ENCODE measurements at regions not wholly inside any gene's neighbourhood (a gene's known extent, or its start where the extent isn't known, plus 50 kb on each side); places are given as distances from the start of the nearest gene placed in this dataset.

DNA sequence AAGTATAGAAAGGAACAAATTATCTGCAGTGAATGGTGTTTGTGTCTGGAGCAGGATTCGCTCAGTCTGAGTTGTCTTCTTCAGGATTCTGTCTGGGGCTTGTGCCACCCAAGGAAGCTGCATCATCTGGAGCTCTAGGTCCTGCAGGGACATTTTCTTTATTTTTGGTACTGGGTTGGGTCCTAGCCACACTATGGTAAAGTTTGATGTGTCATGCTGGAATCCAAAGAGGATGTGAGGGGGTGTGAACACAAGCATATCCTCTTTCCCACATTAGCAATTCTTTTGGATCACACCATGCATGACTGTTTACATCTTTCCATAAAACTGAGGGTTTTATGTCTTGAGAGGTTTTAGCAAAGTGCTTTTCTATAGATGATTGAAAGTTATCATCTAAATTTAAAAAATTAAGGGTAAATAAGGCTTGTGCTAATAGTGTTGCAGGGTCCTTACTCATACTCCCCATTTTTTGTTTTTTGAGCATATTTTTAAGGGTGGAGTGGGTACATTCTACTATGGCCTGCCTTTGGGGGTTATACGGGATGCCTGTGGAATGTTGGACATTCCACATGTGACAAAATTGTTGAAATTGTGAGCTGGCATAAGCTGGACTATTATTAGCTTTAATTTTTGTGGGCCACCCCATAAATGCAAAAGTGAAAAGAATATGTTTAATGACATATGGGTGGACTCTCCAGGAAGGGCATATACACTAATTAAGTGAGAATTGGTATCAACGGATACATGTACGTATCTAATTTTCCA, 152.0 kb upstream of the HMCN1 start:
- DNase-seq (ENCODE audit: insufficient read length, low spot score) (no peak), FAIRE-seq (no peak)
- TF ChIP-seq, protein P1, sequence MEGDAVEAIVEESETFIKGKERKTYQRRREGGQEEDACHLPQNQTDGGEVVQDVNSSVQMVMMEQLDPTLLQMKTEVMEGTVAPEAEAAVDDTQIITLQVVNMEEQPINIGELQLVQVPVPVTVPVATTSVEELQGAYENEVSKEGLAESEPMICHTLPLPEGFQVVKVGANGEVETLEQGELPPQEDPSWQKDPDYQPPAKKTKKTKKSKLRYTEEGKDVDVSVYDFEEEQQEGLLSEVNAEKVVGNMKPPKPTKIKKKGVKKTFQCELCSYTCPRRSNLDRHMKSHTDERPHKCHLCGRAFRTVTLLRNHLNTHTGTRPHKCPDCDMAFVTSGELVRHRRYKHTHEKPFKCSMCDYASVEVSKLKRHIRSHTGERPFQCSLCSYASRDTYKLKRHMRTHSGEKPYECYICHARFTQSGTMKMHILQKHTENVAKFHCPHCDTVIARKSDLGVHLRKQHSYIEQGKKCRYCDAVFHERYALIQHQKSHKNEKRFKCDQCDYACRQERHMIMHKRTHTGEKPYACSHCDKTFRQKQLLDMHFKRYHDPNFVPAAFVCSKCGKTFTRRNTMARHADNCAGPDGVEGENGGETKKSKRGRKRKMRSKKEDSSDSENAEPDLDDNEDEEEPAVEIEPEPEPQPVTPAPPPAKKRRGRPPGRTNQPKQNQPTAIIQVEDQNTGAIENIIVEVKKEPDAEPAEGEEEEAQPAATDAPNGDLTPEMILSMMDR (IDR thresholded peaks at IDR 0.05; ENCODE audit: insufficient read depth, missing control alignments) = no peak

DNA sequence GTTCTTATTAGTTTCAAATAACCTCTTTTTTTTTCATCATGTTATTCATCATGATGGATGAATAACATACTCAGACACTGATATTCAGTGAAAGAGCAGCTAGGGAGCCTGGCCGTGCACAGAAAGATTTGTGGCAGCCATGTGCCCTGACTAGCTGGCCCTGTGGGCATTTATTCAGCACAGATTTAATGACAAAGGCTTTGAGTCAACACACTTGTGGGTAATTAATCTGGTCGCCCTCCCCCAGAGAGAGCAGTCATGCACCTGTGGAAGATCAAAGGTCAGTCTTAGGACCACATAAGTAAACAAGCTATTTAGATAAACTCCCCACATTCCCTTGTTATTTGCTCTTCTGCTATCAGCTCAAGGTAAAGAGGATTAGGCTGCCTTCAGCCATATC, 153.2 kb upstream of the HMCN1 start:
- FAIRE-seq (no peak), DNase-seq (ENCODE audit: insufficient read length, low spot score) (no peak)
- TF ChIP-seq, protein P1 (IDR thresholded peaks at IDR 0.05; ENCODE audit: insufficient read depth, missing control alignments) = no peak

DNA sequence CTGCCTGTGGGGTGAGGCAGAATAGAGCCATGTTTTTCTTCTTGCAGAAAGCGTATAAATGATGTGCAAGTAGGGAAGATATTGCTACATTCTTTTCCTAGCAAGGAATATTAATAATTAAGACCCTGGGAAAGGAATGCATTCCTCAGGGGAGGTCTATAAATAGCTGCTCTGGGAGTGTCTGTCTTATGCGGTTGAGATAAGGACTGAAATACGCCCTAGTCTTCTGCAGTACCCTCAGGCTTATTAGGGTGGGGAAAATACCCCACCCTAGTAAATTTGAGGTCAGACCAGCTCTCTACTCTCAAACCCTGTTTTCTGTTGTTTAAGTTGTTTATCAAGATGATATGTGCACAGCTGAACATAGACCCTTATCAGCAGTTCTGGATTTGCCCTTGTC, 155.9 kb upstream of the HMCN1 start:
- FAIRE-seq (no peak), DNase-seq (ENCODE audit: insufficient read length, low spot score) (no peak)
- TF ChIP-seq, protein P1 (IDR thresholded peaks at IDR 0.05; ENCODE audit: insufficient read depth, missing control alignments) = no peak

DNA sequence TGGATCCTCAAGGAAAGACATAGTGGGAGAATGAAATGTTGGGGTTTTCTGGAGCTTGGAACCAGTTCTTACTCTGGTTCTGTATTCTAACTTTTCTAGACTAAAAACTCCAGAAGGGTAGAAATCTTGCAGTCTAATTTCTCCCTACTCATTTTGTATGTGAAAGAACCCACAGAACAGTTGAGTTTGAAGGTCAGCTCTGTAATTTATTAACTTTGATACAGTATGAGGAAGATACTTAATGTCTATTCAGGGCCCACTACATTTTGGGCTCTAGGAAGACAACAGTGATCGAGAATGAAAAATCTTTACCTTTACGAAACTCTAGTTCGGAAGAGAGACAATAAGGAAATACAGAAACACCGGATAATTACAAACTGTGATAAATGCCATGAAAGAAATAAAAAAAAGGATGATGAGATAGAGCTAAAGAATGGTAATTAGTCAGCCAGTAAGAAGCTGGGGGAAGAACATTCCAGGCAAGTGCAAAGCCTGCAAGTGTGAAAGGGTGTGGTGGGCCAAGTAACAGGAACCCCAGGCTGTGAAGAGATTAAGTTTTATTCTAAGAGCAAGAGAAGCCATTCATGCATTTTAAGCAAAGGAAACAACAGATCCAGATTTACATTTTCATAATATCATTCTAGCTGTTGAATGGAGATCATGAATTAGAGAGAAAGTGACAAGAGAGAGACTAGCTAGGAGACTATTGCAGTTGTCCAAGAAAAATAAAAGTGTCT, 159.9 kb upstream of the HMCN1 start:
- FAIRE-seq (no peak), DNase-seq (ENCODE audit: insufficient read length, low spot score) (no peak)
- TF ChIP-seq, protein P1 (IDR thresholded peaks at IDR 0.05; ENCODE audit: insufficient read depth, missing control alignments) = no peak

DNA sequence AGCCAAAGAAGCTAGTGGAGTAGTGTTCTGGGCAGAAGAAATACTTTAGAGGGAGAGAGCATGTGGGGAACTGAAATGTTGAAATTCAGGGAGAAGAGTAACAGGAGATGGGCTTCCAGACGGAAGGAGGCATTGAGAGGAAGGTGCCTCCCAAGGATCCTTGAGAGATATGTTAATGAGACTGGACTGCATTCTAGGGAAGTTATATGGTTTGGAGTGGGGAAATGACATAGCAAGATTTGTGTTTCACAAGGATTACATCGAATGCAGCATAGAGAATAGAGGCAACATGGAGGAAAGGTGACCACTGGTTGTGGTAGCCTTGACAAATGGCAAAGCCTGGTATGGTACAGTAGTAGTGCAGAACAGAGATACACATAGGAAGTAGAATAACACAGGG, 160.5 kb upstream of the HMCN1 start:
- DNase-seq (ENCODE audit: insufficient read length, low spot score) (no peak), FAIRE-seq (no peak)
- TF ChIP-seq, protein P1 (IDR thresholded peaks at IDR 0.05; ENCODE audit: insufficient read depth, missing control alignments) = no peak

DNA sequence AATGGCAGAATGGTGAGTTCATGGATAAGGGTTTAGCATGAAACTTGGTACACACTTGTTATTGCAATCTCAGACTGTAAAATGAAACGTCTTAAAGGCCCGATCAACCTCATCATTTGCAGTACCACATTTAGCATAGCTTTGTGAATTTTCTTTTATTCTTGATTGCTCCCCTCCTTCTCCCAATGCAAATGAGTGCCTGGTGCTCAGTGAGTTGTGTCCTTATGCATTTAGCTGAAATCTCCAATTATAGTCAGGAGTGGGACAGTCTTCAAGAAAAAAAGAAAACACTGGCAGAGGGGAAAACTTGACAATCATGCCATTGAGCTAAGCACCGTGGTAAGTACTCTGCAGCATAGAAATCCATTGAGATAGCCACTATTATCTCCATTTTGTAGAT, 161.0 kb upstream of the HMCN1 start:
- FAIRE-seq = no peak
- TF ChIP-seq, protein P1 (IDR thresholded peaks at IDR 0.05; ENCODE audit: insufficient read depth, missing control alignments) = no peak

DNA sequence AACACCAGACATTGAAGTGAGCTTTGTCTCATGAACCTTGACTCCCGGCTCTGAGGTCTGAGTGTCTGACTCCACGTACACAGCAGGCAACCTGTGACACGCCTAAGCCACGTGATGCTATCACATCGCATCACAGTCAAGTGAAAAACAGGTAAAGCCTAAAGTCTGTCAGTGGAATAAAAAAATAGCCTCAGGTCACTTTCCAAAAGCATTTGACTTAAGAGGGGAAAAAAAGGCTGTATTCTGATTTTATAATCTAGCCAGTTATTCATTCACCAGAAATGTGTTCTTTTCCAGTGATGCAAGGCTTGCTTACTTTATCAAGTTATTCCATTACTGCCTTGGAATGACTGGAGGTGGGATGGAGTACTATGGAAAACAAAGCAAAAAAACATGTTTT, 163.2 kb upstream of the HMCN1 start:
- DNase-seq (ENCODE audit: insufficient read length, low spot score) (no peak), FAIRE-seq (no peak)
- TF ChIP-seq, protein P1 (IDR thresholded peaks at IDR 0.05; ENCODE audit: insufficient read depth, missing control alignments) = no peak

More for the DNA sequence above, 161.0 kb upstream of the HMCN1 start:
- DNase-seq (ENCODE audit: insufficient read length, low spot score) = no peak

Measured in D721Med (cell line).